Hematopoietic multipotent progenitor cell treated with erythropoietin and hydrocortisone succinate and interleukin-3 and kit ligand, for 8 days (in vitro differentiated cells): ENCODE measurements at regions not wholly inside any gene's neighbourhood (a gene's known extent, or its start where the extent isn't known, plus 50 kb on each side); places are given as distances from the start of the nearest gene placed in this dataset.

ENCODE experiments used
- DNase-seq: peaks from one replicate; pipeline ENCODE4 v3.0.0-alpha.2; 2015

- DNase-seq, result peak; percentile 67
These were observed 309.6 kb downstream of the ACTL7B start for GRCh38 chr9:108546215-108546614.

GRCh38 chr9:108545436-108545835 is 310.4 kb downstream of the ACTL7B start:
- no peak for DNase-seq

- no peak for DNase-seq
These were observed 310.9 kb downstream of the ACTL7B start for GRCh38 chr9:108544866-108545265.

GRCh38 chr9:108543251-108543778 is 312.5 kb downstream of the ACTL7B start:
- no peak for DNase-seq

- no peak for DNase-seq
These were observed 318.0 kb downstream of the ACTL7B start for GRCh38 chr9:108537756-108538155.

- no peak for DNase-seq
These were observed 318.8 kb downstream of the ACTL7B start for GRCh38 chr9:108536836-108537601.

GRCh38 chr9:108535526-108535925 is 320.3 kb downstream of the ACTL7B start:
- DNase-seq, result peak; percentile 27

- DNase-seq, result no peak
These were observed 321.0 kb downstream of the ACTL7B start for GRCh38 chr9:108534741-108535140.

- no peak for DNase-seq
These were observed 325.6 kb downstream of the ACTL7B start for GRCh38 chr9:108530141-108530540.

- DNase-seq, result no peak
These were observed 327.6 kb downstream of the ACTL7B start for GRCh38 chr9:108528231-108528630.

GRCh38 chr9:108526518-108526917 is 329.3 kb downstream of the ACTL7B start:
- DNase-seq, result no peak

- DNase-seq, result no peak
These were observed 330.6 kb downstream of the ACTL7B start for GRCh38 chr9:108525186-108525585.

GRCh38 chr9:108521063-108521590 is 334.7 kb downstream of the ACTL7B start:
- DNase-seq, result no peak

GRCh38 chr9:108519437-108519836 is 336.3 kb downstream of the ACTL7B start:
- DNase-seq, result no peak

- no peak for DNase-seq
These were observed 338.0 kb downstream of the ACTL7B start for GRCh38 chr9:108517651-108518365.

- no peak for DNase-seq
These were observed 339.4 kb downstream of the ACTL7B start for GRCh38 chr9:108516391-108516790.

- DNase-seq, result no peak
These were observed 339.9 kb downstream of the ACTL7B start for GRCh38 chr9:108515856-108516255.

- DNase-seq, result no peak
These were observed 343.2 kb downstream of the ACTL7B start for GRCh38 chr9:108512426-108513173.

GRCh38 chr9:108511307-108511706 is 344.5 kb downstream of the ACTL7B start:
- no peak for DNase-seq

GRCh38 chr9:108496846-108497245 is 358.9 kb downstream of the ACTL7B start:
- no peak for DNase-seq

GRCh38 chr9:108489567-108489966 is 366.2 kb downstream of the ACTL7B start:
- DNase-seq, result no peak

- no peak for DNase-seq
These were observed 369.0 kb downstream of the ACTL7B start for GRCh38 chr9:108486831-108487230.

GRCh38 chr9:108484468-108484867 is 371.3 kb downstream of the ACTL7B start:
- no peak for DNase-seq
